Sigmoid colon (tissue), 6 donors: ENCODE measurements at regions not wholly inside any gene's neighbourhood (a gene's known extent, or its start where the extent isn't known, plus 50 kb on each side); places are given as distances from the start of the nearest gene placed in this dataset.

ENCODE experiments used
- DNase-seq: peaks from one replicate; pipeline ENCODE4 v3.0.0-alpha.2; 2019
- H3K27ac ChIP-seq, 4 donors: fragments of 200-600 bp; sonication (generic); one replicate each; pipeline ENCODE4 v1.5.1; 2016 to 2019; ENCODE audit warnings: mild to moderate bottlenecking in 1 of 4
- H3K27me3 ChIP-seq, 3 donors: fragments of 200-600 bp; sonication (generic); one replicate each; pipeline ENCODE4 v1.5.1; 2019; ENCODE audit warnings: mild to moderate bottlenecking in 1 of 3
- H3K36me3 ChIP-seq, 4 donors: fragments of 200-600 bp; sonication (generic); one replicate each; pipeline ENCODE4 v1.5.1; 2016 to 2019
- H3K4me1 ChIP-seq, 4 donors: fragments of 200-600 bp; sonication (generic); one replicate each; pipeline ENCODE4 v1.5.1; 2017 to 2019
- H3K4me3 ChIP-seq, 4 donors: fragments of 200-600 bp; sonication (generic); one replicate each; pipeline ENCODE4 v1.5.1; 2017 to 2019; ENCODE audit warnings: mild to moderate bottlenecking in 2 of 4, moderate library complexity in 1 of 4
- H3K9me3 ChIP-seq, 4 donors: fragments of 200-600 bp in 3 of 4; sonication (generic) in 3 of 4; one replicate each; pipeline versions ENCODE4 v1.5.1 to v1.6.1; 2013 to 2019
- EP300 ChIP-seq, 4 donors: sonication (generic); formaldehyde crosslinking; IDR thresholded peaks; one replicate each; pipeline ENCODE4 v1.6.1; 2017; ENCODE audit warnings: antibody characterized with exemption in 4 of 4
- POLR2A ChIP-seq, 2 donors: fragments of 450-650 bp; IDR thresholded peaks; one replicate each; pipeline ENCODE4 v1.6.1; 2016; ENCODE audit warnings: antibody characterized with exemption in 2 of 2, mild to moderate bottlenecking in 2 of 2, moderate library complexity in 2 of 2
- POLR2AphosphoS5 ChIP-seq, 4 donors: sonication (generic); formaldehyde crosslinking; IDR thresholded peaks; one replicate each; pipeline ENCODE4 v1.6.1; 2017; ENCODE audit warnings: antibody characterized with exemption in 4 of 4
- WGBS, 2 donors: extraction: QIAGEN DNeasy Blood & Tissue Kit; methylation state at CpG; one replicate each; pipeline ENCODE4 v1.1.7; 2013; 5-methylcytosine and 5-hydroxymethylcytosine counted together
- intact Hi-C: fragments of 100-400 bp; cut with DNase I; formaldehyde crosslinking; loops from one replicate; pipeline ENCODE4 v1.15.1; 2023
- TF ChIP-seq, protein P1 (sequence below), 4 experiments: fragments of 450-650 bp in 3 of 4; fragments of 200-600 bp in 1 of 4; IDR thresholded peaks; one replicate each; pipeline ENCODE4 v1.5.1; 2016 to 2019; ENCODE audit warnings: antibody characterized with exemption in 4 of 4, mild to moderate bottlenecking in 3 of 4, moderate library complexity in 2 of 4
- donor health status: healthy with polysubstance abuse.
- donor health status: healthy.

- DNase-seq: no peak
- Histone ChIP-seq H3K36me3 (no peaks in the 10 kb centered on the region), H3K4me3 (no peak overlapping the region), H3K4me1 (no peaks in the 10 kb centered on the region), H3K27ac (no peak overlapping the region), H3K27me3 (peaks cover 0 to 32% (median 0%) of the 10 kb centered on the region in 3 donors), H3K9me3 (no peaks in the 10 kb centered on the region)
- TF ChIP-seq, protein P1, sequence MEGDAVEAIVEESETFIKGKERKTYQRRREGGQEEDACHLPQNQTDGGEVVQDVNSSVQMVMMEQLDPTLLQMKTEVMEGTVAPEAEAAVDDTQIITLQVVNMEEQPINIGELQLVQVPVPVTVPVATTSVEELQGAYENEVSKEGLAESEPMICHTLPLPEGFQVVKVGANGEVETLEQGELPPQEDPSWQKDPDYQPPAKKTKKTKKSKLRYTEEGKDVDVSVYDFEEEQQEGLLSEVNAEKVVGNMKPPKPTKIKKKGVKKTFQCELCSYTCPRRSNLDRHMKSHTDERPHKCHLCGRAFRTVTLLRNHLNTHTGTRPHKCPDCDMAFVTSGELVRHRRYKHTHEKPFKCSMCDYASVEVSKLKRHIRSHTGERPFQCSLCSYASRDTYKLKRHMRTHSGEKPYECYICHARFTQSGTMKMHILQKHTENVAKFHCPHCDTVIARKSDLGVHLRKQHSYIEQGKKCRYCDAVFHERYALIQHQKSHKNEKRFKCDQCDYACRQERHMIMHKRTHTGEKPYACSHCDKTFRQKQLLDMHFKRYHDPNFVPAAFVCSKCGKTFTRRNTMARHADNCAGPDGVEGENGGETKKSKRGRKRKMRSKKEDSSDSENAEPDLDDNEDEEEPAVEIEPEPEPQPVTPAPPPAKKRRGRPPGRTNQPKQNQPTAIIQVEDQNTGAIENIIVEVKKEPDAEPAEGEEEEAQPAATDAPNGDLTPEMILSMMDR (IDR thresholded peaks at IDR 0.05): no peak
- no peak for TF ChIP-seq EP300 (IDR thresholded peaks at IDR 0.05)
- no peak for TF ChIP-seq POLR2AphosphoS5 (IDR thresholded peaks at IDR 0.05)
- TF ChIP-seq POLR2A (IDR thresholded peaks at IDR 0.05): no peak
- intact Hi-C loops: no loop called here
- WGBS, 2 donors: 43 to 69% methylated on average over 6 of the region's 6 CpGs
Measured at GRCh38 chr9:33638391-33638915, 114.4 kb downstream of the ANKRD18B start.

DNA sequence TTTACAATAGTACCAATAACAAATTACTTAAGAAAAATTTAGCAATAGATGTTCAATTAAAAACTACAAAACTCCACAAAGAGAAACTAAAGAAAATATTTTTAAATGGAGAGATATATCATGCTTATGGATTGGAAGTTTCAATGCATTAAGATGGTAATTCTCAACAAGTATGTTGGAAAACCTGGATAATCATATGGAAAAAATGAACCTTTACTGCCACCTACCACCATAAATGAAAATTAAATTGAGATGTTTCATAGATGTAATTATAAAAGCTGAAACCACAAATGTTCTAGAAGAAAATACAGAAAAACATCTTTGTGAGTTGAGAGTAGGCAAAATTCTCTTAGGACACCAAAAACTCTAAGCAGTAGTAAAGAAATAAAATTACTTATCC, 121.7 kb downstream of the ANKRD18B start:
- no peak for DNase-seq
- H3K27me3 ChIP-seq: peaks cover 0 to 5% (median 0%) of the 10 kb centered on the region in 3 donors
- intact Hi-C loops: no loop called here
- H3K27ac ChIP-seq: no peak overlapping the region
- TF ChIP-seq POLR2A (IDR thresholded peaks at IDR 0.05) (no peak), POLR2AphosphoS5 (IDR thresholded peaks at IDR 0.05) (no peak), EP300 (IDR thresholded peaks at IDR 0.05) (no peak)
- TF ChIP-seq, protein P1 (IDR thresholded peaks at IDR 0.05): no peak
- H3K4me3 ChIP-seq: no peak overlapping the region
- no peaks in the 10 kb centered on the region for H3K9me3 ChIP-seq
- no peaks in the 10 kb centered on the region for H3K4me1 ChIP-seq
- H3K36me3 ChIP-seq: no peaks in the 10 kb centered on the region

DNA sequence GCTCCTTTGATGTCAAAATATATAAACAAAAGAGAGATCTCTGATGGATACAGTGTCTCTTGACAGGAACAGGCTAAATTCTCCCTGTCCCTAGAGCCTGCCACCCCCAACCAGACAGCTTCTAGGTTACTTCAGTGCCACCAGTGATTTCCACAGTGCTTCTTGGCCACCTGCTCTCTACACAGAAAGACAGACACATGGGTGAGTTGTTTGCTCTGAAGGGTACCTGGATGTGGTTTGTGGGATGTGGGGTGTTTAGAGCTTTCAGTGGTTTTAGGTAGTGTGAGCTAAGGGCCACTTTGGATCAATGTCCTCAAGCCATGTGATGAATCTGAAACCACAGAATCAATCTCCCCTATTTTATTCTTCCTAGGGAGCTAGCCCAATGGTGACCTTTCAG, 125.4 kb downstream of the ANKRD18B start:
- DNase-seq: no peak
- H3K4me1 ChIP-seq: no peaks in the 10 kb centered on the region
- H3K9me3 ChIP-seq: no peaks in the 10 kb centered on the region
- H3K4me3 ChIP-seq: no peak overlapping the region
- no peaks in the 10 kb centered on the region for H3K36me3 ChIP-seq
- H3K27me3 ChIP-seq: no peaks in the 10 kb centered on the region
- intact Hi-C loops: no loop called here
- H3K27ac ChIP-seq: no peak overlapping the region
- TF ChIP-seq POLR2A (IDR thresholded peaks at IDR 0.05) (no peak), EP300 (IDR thresholded peaks at IDR 0.05) (no peak), POLR2AphosphoS5 (IDR thresholded peaks at IDR 0.05) (no peak)
- TF ChIP-seq, protein P1 (IDR thresholded peaks at IDR 0.05): no peak

DNA sequence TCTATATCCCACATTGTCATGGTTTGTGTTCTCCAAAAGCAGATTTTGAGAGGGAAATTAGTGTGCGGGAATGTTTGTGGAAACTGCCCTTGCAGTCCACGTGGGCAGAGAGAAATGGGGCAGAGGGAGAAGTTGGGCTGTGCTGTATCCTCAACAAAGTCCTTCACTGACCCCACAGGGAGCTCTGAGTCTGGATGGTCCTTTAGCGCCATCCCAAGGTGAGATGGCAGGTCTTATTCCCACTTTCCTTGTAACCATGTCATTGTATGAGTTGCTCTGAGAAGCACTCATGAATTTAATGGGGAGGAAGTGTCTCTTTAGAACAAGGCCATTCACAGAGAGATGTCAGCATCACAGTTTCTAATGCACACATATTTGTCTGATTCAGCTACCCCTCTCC, 127.1 kb downstream of the ANKRD18B start:
- H3K4me3 ChIP-seq: no peak overlapping the region
- intact Hi-C loops: no loop called here
- no peak for TF ChIP-seq EP300 (IDR thresholded peaks at IDR 0.05)
- no peak for TF ChIP-seq POLR2A (IDR thresholded peaks at IDR 0.05)
- no peak for TF ChIP-seq POLR2AphosphoS5 (IDR thresholded peaks at IDR 0.05)
- H3K27ac ChIP-seq: no peak overlapping the region
- no peaks in the 10 kb centered on the region for H3K36me3 ChIP-seq
- no peaks in the 10 kb centered on the region for H3K9me3 ChIP-seq
- H3K27me3 ChIP-seq: no peaks in the 10 kb centered on the region
- 56 to 66% methylated on average over 3 of the region's 3 CpGs for WGBS, 2 donors
- H3K4me1 ChIP-seq: no peaks in the 10 kb centered on the region
- no peak for DNase-seq

DNA sequence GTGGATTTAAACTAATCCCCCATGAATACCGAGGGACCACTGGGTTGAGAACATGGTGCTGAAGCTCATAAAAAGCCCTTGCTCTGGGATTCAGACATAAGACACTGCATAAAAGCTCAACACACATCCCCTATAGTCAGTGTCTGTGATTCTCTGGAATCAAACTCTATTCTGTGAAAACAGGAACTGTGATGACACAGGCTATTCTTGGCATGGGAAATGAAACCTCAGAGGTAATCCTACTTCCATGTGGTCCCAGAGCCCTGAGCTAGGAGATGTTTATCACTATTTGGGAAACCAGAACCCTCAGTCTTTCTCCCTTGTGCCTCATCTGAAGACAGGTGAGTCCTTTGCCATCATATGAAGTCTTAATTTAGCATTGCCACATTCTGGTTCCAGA, 135.4 kb upstream of the PRSS3 start:
- Histone ChIP-seq H3K36me3 (no peaks in the 10 kb centered on the region), H3K9me3 (no peaks in the 10 kb centered on the region), H3K4me3 (no peak overlapping the region), H3K4me1 (no peaks in the 10 kb centered on the region), H3K27me3 (no peaks in the 10 kb centered on the region), H3K27ac (no peak overlapping the region)
- WGBS, 2 donors: 74 to 76% methylated on average over 1 of the region's 1 CpG
- DNase-seq: no peak
- TF ChIP-seq, protein P1 (IDR thresholded peaks at IDR 0.05): no peak
- no peak for TF ChIP-seq POLR2AphosphoS5 (IDR thresholded peaks at IDR 0.05)
- no peak for TF ChIP-seq EP300 (IDR thresholded peaks at IDR 0.05)
- intact Hi-C loops: no loop called here
